ENCODE measurements at regions not wholly inside any gene's neighbourhood (a gene's known extent, or its start where the extent isn't known, plus 50 kb on each side); places are given as distances from the start of the nearest gene placed in this dataset.

DNA sequence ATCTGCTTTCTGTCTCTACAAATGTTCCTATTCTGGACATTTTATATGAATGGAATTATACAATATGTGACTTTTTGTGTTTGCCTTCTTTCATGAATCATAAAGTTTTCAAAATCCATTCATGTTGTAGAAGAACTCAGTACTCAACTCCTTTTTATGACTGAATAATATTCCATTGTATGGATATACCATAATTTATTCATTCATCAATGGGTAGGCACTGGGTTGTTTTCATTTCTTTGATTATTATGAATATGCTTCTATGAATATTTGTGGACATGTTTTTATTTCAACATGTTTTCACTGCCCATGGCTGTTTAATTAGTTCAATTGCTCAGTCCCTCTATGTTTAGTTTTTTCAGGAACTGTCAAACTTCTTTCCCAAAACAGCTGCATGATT, 76.5 kb upstream of the GTSF1L start:
- intact Hi-C loops (cut with micrococcal nuclease), result no loop called here

DNA sequence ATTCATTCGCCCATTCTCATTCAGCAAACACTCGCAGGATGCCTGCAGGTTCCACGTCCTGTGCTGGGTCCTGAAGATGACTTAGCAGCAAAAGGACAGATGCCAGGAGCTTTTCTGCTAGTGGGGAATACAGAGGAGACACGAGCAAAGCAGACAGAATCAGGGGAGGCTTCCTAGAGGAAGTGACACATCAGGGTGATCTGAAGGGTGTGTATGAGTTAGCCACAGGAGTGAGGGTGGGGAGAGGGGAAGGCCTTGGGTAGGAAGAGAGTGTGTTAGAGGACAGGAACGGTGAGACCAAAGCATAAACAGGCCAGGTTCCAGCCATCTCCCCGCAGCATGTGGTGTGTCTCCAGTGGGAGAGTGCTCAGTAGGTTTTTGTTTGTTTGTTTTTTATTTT, 73.4 kb upstream of the GTSF1L start:
- intact Hi-C loops (cut with micrococcal nuclease), result no loop called here

DNA sequence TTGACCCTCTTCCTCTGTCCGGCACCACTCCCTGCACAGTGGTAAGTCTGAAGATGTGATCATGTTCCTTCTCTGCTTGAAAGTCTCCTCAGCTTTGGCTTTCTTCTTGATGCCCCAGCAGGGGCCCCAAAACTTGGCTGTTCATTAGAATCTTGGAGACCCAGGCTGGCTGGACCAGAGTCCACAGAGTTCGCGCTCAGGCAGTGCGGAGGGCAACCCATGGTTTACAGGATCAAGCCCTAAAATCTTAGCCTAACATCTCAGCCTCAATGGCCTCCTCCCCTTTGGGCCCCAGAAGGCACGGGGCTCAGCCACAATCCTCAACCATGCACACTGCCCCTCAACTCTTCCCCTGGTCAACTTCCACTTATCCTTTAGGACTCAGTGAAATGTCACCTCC, 72.9 kb upstream of the GTSF1L start:
- intact Hi-C loops (cut with micrococcal nuclease), result loop anchor here (2.0 kb wide), 1 partner anchor 49 kb away; no protein-coding TSS in a partner anchor

DNA sequence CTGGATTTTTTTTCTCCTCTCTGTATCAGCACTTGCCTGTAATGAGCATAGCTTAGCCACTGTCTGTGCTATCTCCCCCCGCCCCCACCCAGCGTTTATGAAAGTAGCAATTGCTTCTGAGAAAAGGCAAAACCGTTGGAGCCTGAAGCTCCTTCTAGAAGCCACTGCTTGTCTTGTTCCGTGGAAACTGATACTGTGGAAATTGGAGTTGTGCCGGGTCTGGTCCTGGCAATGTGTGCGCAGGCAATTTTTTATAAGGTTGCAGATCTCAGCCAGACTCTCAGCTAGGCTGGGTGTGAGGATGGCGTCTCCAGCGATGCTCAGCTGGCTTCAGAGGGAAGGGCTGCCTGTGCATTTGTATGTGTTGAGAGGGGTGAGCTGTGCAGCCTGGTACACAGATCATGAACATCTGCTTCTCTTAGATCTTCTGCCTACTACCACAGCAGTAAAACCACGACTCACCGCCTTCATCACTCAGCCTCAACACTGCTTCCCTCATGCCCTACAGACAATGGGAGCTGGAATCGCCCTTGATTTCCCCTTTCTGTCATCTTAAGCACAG, 72.4 kb upstream of the GTSF1L start:
- intact Hi-C loops (cut with micrococcal nuclease), result loop anchor here (2.0 kb wide), 1 partner anchor 48 kb away; no protein-coding TSS in a partner anchor

DNA sequence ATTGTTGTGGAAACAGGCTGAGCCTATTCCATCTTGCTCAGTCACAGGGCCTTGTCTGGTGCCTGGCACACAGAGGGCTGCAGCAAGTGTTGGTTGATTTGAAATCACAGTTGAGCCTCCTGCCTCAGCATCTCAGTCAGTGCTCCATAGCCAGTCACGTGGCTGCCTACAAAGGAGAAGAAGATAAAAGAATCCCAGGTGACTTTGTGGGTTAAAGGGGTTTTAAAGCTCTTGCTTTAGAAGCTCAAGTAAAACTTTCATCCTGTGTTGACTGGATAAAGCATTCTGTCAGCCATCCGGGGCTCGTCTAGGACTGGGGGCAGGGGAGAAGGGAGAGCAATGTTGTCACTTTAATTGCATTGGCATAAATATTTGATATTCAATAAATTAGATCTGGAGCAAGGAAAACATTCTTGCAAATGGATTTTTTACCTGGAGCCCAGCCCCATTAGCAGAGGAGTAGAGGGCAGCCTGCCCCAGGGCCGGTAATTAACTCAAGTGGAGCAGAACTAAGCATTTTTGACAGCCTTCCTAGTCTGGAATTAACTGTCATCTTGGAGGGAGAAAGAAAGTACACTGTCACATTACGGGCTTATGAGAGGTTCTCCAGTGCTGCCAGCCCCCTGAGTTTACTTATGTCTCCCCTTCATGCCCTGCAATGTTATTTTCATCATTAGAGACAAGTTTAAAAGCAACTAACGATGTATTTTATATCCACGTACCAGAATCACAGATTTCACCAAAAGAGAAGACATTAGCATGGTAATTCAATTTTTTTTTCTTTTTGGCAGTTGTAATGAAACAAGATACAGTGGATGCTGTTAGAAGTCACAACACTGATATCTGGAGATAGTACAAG, 71.7 kb upstream of the GTSF1L start:
- intact Hi-C loops (cut with micrococcal nuclease), result loop anchor here (2.0 kb wide), 1 partner anchor 48 kb away; no protein-coding TSS in a partner anchor

DNA sequence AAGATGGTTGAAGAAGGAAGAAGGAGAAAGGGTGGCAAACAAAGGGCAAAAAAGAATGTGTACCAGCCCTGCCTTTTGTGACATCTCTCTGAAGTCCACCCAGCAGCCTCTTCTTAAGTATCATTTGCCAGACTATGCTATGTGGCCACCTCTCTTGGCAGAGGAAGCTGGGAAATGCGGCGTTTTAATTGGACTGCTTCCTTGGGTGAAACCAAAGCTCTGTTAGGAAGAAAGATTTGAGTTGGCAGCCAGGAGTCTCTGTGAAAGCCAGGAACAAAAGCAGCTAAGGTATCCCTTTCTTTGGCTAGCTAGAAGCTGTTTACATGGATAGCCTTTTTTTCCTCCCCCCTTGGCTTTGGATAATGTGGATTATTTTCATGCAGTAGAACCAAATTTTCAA, 67.5 kb upstream of the GTSF1L start:
- intact Hi-C loops (cut with micrococcal nuclease), result no loop called here

DNA sequence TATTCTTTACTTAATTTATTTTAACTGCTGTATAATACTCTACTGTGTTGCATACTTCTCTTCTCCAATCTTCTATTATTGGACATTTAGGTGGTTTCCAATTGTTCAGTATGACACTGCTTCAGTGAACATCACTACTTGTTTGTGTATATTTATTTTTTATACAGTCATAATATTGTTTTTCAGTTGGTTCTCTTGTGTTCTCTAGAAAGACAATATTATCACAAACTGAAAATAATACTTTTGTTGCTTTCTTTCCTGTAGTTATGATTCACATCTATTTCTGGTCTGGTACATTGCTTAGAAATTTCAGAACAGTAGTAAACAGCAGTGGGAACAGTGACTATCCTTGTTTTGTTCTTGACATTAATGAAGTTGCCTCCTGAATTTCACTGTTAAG, 62.8 kb upstream of the GTSF1L start:
- intact Hi-C loops (cut with micrococcal nuclease), result no loop called here

DNA sequence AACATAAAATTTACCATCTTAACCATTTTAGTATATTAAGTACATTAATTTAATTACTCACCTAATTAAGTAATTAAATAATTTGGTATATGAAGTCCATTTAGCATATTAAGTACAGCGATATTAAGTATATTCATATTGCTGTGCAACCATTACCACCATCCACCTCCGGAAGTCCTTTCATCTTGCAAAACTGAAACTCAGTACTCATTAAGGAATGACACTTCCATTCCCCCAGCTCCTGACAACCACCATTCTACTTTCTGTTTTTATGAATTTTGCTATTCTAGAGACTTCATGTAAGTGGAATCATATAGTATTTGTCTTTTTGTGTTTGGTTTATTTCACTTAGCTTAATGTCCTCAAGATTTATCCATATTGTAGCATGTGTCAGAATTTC, 61.1 kb upstream of the GTSF1L start:
- intact Hi-C loops (cut with micrococcal nuclease), result no loop called here

DNA sequence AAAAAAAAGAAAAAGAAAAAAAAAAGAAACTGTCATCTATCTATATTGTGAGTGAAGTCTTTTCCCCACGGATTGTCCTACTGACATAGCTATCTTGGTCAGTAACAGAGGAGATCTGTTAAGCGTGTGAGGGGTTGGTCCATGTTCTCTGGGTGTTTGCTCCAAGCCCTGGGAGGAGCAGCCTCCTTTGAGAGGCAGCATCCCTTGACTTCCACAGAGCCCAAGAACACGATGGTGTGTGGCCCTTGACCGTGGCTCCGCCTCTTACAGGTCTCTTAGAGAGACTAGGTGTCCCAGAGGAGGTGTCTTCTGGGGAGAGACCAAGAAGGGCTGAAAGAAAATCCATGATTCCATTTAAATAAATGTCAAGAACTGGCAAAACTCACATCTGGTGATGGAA, 60.1 kb upstream of the GTSF1L start:
- intact Hi-C loops (cut with micrococcal nuclease), result no loop called here

DNA sequence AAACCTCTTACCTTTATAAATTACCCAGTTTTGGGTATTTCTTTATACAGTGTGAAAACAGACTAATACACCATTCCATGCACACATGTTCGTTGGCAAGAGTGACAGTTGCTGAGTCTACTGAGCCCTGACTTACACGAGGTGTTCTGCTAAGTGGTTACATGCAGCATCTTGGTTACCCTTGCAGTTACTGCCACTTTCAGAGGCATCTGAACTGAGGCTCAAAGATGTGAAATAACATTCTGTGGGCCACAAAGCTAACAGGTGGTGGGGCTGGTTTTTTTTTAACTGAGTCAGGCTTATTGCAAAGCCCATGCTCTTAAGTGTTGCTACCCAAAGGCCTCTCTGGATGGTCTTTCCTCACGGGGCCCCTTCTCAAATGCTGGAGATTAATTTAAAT, 54.4 kb upstream of the GTSF1L start:
- intact Hi-C loops (cut with micrococcal nuclease), result no loop called here

DNA sequence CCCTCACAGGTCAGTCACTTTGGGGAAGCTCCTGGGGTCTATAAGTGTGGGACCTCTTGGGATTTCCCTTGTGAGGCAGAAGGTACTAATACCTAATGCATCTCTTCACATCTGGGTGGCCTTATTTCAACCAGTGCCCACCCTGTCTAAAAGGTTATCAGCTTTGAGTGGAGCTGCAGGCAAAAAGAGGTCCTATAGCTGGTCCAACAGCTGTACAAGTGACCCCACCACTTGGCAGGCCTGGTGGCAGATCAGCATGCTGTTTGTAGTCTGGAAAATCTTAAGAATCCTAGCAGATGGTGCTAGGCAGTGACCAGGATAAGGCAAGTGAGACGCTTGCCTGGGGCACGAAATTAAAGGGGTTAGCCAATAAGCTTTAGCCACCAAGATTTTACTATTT, 51.6 kb upstream of the GTSF1L start:
- intact Hi-C loops (cut with micrococcal nuclease), result no loop called here

DNA sequence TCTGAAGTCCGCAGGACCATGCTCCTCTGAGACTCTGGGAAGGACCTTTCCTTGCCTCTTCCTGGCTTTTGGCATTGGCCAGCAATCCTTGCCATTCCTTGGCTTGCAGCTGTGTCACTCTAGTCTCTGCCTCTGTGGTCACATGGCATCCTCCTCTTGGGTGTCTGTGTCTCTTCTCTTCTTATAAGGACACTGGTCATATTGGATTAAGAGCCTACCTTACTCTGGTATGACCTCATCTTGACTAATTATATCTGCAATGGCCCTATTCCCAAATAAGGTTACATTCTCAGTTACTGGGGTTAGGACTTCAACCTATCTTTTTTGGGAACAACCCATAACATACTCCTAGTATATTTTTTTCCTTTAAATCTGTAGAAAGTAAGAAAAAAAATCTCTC, 49.9 kb upstream of the GTSF1L start:
- intact Hi-C loops (cut with micrococcal nuclease), result no loop called here

All from T-helper 2 cell treated with Interferon-gamma antibody and Interleukin-4, amounts not matched to agents 100 ng/mL and 5 ng/mL, for 36 hours (primary cell).